Activated CD4-positive, alpha-beta T cell treated with anti-CD3 and anti-CD28 coated beads, Interleukin-2, amount 50 U/mL, for 48 hours (primary cell): ENCODE measurements at regions not wholly inside any gene's neighbourhood (a gene's known extent, or its start where the extent isn't known, plus 50 kb on each side); places are given as distances from the start of the nearest gene placed in this dataset.
"Not testable (repeated sequence)": the region's sequence is repeated elsewhere in the genome, so short reads cannot be mapped to it uniquely, and the experiment has no call there.

Experiments used
- DNase-seq, 2 experiments: peaks; one replicate each; pipeline ENCODE4 v3.0.0-alpha.2; 2020

DNA sequence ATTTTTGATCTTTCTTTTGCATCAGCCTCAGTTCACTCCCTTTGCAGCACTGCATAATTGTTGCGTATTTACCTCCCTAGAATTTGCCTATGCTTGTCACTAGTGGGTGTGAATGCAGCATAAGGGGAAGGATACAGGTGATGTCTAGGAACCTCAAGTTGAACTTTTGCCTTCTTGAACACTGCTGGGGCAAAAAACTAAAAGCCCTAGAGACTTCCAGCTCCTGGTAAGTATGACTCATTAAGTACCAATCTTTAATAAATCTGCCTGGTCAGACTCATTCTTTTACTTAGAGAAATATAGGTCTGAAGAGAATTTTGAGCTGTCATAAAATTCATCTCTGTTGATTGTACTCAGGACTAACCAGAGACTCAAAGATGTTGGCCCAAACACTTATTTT, 547.3 kb upstream of the FANCL start:
- no peak for DNase-seq

- DNase-seq, result no peak
Measured at GRCh38 chr2:58770846-58771245, 529.7 kb upstream of the FANCL start.

DNA sequence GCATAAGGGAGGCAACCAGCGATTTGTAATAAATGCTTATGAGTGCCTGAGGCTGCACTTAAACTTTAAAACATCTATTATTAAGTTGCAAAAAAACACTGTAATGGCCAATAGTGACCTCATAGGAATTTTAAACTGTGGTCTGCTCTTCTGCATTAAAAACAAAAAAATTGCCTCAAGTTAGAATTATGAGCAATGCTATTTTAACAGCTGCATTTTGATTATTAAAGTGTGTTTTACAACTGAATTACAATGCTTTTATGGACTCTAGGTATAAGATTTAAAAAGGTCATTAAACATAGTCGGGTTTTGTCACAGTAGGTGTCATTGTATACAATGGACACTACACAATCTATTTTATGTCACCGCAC, 528.7 kb upstream of the FANCL start:
- DNase-seq, result no peak

GRCh38 chr2:58769111-58769863, 528.2 kb upstream of the FANCL start:
- no peak for DNase-seq

- DNase-seq, result no peak
Measured at GRCh38 chr2:58768715-58769080, 527.6 kb upstream of the FANCL start.

GRCh38 chr2:58767828-58768714, 526.9 kb upstream of the FANCL start:
- no peak for DNase-seq

DNA sequence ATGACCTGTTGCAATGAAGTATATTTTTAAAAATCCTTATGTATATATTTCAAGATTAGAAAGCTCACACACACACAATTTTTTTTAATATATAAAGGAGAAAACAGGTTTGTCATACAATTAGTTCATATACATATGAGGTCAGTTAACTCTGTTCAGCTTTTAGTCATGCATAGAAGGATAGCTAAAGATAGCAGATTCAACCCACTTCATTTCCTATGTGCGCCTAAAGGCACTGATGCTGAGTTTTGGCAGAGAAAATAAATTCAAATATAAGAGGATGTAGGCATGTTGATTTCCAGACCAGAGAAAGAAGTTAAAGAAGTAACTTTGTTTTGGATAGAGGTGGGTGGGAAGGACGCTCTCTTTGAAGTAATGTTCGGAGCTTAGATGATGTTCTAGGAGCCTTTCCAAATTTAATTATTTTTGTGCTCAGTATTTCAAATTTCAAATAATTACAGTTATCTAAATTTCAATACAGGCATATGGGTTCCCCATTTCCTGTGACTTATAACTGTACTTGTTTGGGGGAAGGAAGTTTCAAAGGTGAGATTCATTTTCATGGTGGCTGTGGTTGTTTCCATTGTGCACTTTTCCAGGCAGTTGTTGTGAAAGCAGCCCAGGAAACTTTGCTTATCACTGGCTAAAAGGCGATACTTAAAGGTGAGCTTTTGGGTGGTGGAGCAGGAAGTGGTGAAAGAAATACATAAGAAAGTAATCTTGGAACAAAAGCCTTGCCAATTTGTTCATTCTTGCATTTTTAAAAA, 523.4 kb upstream of the FANCL start:
- no peak for DNase-seq

GRCh38 chr2:58762176-58762781, 521.2 kb upstream of the FANCL start:
- DNase-seq, result peak; percentile 9 to 26

DNA sequence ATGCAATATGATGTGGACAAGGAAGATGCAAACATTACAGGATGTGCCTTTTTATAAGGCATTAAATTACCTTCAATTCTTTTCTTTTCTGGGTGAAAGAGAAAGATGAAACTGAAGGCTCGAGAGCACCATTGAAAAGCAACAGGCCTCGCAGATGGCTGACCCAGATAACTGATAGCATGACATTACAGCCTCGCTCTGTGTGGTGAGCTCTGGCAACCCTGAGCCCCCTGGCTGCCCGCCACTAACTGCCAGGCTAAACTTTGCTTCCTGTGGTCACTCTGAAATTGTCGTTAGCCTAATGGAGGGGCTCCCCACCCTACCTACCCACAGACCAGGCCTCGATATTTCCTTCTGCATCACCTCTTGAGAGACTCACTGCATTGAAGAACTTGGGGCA, 516.8 kb upstream of the FANCL start:
- DNase-seq, result no peak

- DNase-seq, result no peak
Measured at GRCh38 chr2:58756336-58756735, 515.2 kb upstream of the FANCL start.

- DNase-seq, result not testable (repeated sequence)
Measured at GRCh38 chr2:58752507-58752906, 511.4 kb upstream of the FANCL start.

- DNase-seq, result not testable (repeated sequence)
Measured at GRCh38 chr2:58751676-58752075, 510.6 kb upstream of the FANCL start.

DNA sequence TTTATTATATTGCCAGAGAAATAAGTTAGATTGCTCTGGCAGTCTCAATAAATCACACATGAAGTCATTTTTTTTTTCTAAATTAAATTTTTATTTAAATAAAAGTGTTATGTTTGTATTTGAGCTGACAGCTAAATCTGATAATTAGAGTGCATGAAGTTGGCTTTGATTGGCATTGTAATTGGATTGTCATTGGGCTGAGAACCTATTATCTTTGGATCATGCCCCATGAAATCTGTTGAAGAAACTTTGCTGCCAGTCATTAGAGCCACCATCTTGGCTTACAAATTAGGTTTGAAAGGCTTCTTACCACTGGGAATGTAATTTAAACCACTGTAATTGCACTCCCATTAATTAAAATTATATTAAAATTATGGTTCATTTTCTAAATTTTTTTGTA, 507.9 kb upstream of the FANCL start:
- no peak for DNase-seq

- not testable (repeated sequence) for DNase-seq
Measured at GRCh38 chr2:58745334-58745733, 504.2 kb upstream of the FANCL start.

- DNase-seq, result no peak
Measured at GRCh38 chr2:58740426-58740825, 499.3 kb upstream of the FANCL start.

GRCh38 chr2:58739033-58739432, 497.9 kb upstream of the FANCL start:
- no peak for DNase-seq

GRCh38 chr2:58734365-58734764, 493.2 kb upstream of the FANCL start:
- no peak for DNase-seq

- DNase-seq, result no peak
Measured at GRCh38 chr2:58732999-58733398, 491.9 kb upstream of the FANCL start.

GRCh38 chr2:58731488-58731869, 490.4 kb upstream of the FANCL start:
- DNase-seq, result no peak

DNA sequence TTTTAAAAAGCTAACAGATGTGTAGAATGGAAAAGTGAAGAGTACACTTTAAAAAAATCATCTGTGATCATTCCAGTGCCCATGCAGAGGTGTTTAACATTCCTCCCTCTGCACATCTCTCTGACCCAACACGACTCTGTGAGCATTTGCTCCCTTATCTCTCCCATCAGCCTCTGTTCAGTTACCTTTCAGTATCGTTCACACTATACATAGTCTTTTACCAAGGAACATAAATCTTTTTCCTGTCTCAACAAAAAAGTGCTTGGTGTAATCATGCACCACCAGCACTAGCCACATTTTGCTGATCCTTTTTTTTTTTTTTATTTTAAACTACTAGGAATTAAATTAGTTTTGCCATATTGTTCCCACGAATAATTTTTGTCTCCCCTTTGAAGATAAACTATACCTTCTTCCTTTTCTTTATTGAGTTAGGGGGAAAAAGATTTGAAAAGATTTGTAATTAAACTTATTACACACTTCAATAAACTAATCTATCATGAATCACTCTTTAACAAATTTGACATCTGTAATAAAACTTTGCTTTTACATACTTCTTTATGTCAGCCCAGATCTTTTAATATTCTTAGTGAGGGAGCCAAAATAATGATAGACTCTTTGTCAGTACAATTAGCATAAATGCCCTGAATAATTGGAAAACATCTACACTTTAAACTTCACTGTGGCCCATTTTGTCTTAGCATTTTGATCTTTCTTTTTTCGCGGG, 489.8 kb upstream of the FANCL start:
- no peak for DNase-seq

DNA sequence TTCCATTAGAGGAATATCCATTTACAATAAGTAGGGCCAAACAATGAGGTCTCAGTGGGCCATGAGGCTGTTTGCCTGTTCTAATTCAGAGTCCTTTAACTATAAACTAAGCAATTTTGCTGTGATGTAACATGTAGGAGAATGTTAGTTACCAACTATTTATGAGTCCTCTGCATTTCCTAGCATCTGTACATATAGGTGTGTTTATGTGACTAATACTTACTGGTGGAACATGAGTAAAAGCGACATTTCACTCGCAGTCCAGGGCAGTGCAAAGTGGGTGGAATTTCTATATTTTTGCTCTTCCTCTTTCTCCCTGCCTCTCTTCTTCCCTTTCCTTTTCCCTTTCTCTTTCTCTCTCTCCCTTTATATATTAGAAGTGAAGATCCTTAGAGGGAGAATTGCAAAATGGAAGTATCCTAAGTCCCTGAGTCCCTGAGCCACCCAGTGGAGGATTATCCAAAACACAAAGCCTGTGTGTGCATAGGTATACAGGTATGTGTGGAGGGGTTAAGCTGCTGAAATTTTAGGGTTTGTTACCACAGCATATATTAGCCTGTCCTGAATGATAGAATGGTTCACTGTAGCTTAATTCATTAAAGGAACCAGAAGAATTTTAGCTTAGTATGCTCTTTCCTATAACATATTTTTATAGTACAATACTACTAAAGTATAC, 487.0 kb upstream of the FANCL start:
- DNase-seq, result no peak
